ENCODE measurements at regions not wholly inside any gene's neighbourhood (a gene's known extent, or its start where the extent isn't known, plus 50 kb on each side); places are given as distances from the start of the nearest gene placed in this dataset.

DNA sequence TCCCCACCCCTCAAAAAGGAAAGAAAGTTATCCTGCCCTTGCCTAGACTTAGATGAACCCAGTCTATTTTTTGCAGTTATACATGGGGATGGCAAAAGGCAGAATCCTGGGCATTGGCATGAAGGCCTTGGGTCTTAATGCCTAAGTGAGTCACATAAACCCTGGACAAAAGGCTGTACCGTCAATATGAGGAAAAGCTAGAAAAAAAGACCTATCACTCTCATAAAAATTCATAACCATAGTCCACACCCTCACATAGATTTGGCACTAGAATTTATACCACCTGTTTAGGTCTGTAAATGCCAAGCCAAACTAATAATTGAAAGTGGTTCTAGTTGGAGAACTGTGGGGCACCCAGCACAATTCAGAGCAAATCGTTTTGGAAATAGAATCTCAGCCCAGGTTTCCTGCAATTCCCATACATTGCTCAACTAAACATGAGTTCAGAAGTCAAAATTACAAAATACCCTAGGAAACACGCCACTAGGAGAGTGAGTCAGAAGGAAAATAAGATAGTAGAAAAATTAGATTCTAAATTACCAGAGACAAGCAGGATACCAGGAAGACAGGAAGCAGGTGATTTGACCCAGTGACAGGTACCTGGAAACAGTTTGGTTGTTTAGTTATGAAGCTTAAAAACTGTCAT lies 70.4 kb upstream of the FUCA2 start:
- DNase-seq, result no peak
- H3K9me3 Mint-ChIP-seq (ENCODE audit: unreplicated experiment), result no peaks in the 10 kb centered on the region
- H3K27me3 ChIP-seq (replicated peaks; ENCODE audit: control insufficient read depth, insufficient read depth, low read length), result no peaks in the 10 kb centered on the region
- H3K4me3 ChIP-seq (ENCODE audit: low read depth, low read length), result no peak overlapping the region
- H3K4me1 Mint-ChIP-seq (ENCODE audit: low read depth, unreplicated experiment), result peaks cover 7% of the 10 kb centered on the region
- H3K4me3 Mint-ChIP-seq (ENCODE audit: unreplicated experiment), result no peak overlapping the region
- no peaks in the 10 kb centered on the region for H3K4me1 ChIP-seq
- no peaks in the 10 kb centered on the region for H3K27me3 Mint-ChIP-seq (ENCODE audit: insufficient read depth, unreplicated experiment)
- H3K27ac Mint-ChIP-seq (ENCODE audit: unreplicated experiment), result no peak overlapping the region
- H3K9me3 ChIP-seq, result no peaks in the 10 kb centered on the region
- no peaks in the 10 kb centered on the region for H3K36me3 ChIP-seq (ENCODE audit: control insufficient read depth, insufficient read depth, low read length)
- ChIA-PET CTCF (no interaction called here), POLR2A (no interaction called here)
- TF ChIP-seq, protein P1, sequence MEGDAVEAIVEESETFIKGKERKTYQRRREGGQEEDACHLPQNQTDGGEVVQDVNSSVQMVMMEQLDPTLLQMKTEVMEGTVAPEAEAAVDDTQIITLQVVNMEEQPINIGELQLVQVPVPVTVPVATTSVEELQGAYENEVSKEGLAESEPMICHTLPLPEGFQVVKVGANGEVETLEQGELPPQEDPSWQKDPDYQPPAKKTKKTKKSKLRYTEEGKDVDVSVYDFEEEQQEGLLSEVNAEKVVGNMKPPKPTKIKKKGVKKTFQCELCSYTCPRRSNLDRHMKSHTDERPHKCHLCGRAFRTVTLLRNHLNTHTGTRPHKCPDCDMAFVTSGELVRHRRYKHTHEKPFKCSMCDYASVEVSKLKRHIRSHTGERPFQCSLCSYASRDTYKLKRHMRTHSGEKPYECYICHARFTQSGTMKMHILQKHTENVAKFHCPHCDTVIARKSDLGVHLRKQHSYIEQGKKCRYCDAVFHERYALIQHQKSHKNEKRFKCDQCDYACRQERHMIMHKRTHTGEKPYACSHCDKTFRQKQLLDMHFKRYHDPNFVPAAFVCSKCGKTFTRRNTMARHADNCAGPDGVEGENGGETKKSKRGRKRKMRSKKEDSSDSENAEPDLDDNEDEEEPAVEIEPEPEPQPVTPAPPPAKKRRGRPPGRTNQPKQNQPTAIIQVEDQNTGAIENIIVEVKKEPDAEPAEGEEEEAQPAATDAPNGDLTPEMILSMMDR (IDR thresholded peaks at IDR 0.05; ENCODE audit: insufficient read depth in 1 of 2, low read depth in 1 of 2, low read length in 1 of 2, severe bottlenecking in 1 of 2, unreplicated experiment in 1 of 2), result no peak
- BruUV-seq (replicated peaks), result no TSS peak
- intact Hi-C loops (cut with micrococcal nuclease; ENCODE audit: unreplicated experiment), result no loop called here
- H3K36me3 Mint-ChIP-seq (ENCODE audit: insufficient read depth, unreplicated experiment), result no peaks in the 10 kb centered on the region

DNA sequence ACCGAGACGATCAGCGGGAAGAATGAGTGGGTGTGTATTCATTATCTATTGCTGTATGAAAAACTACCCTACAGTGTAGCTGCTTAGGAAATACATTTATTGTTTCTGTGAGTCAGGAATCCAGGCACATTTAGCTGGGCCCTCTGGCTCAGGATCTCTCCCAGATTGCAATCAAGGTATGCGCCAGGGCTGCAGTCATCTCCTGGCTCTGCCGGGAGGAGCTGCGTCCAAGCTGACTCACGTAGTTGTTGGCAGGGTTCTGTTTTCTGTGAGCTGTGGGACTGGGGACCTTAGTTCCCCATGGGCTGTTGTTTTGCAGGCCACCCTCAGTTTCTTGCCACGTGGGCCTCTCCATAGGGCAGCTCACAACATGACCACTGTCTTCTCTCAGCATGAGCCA lies 68.2 kb upstream of the FUCA2 start:
- TF ChIP-seq, protein P1 (IDR thresholded peaks at IDR 0.05; ENCODE audit: insufficient read depth in 1 of 2, low read depth in 1 of 2, low read length in 1 of 2, severe bottlenecking in 1 of 2, unreplicated experiment in 1 of 2), result no peak
- ChIA-PET POLR2A (no interaction called here), CTCF (no interaction called here)
- Mint-ChIP-seq H3K9me3 (ENCODE audit: unreplicated experiment) (no peaks in the 10 kb centered on the region), H3K4me3 (ENCODE audit: unreplicated experiment) (no peak overlapping the region), H3K27me3 (ENCODE audit: insufficient read depth, unreplicated experiment) (no peaks in the 10 kb centered on the region), H3K36me3 (ENCODE audit: insufficient read depth, unreplicated experiment) (no peaks in the 10 kb centered on the region), H3K4me1 (ENCODE audit: low read depth, unreplicated experiment) (peaks cover 1% of the 10 kb centered on the region), H3K27ac (ENCODE audit: unreplicated experiment) (no peak overlapping the region)
- H3K27me3 ChIP-seq (replicated peaks; ENCODE audit: control insufficient read depth, insufficient read depth, low read length), result no peaks in the 10 kb centered on the region
- no TSS peak for BruUV-seq (replicated peaks)
- H3K4me3 ChIP-seq (ENCODE audit: low read depth, low read length), result no peak overlapping the region
- intact Hi-C loops (cut with micrococcal nuclease; ENCODE audit: unreplicated experiment), result loop anchor here (5.0 kb wide), 1 partner anchor 73 kb away; no protein-coding TSS in a partner anchor
- no peaks in the 10 kb centered on the region for H3K9me3 ChIP-seq
- DNase-seq, result no peak
- no peaks in the 10 kb centered on the region for H3K36me3 ChIP-seq (ENCODE audit: control insufficient read depth, insufficient read depth, low read length)
- H3K4me1 ChIP-seq, result no peaks in the 10 kb centered on the region

DNA sequence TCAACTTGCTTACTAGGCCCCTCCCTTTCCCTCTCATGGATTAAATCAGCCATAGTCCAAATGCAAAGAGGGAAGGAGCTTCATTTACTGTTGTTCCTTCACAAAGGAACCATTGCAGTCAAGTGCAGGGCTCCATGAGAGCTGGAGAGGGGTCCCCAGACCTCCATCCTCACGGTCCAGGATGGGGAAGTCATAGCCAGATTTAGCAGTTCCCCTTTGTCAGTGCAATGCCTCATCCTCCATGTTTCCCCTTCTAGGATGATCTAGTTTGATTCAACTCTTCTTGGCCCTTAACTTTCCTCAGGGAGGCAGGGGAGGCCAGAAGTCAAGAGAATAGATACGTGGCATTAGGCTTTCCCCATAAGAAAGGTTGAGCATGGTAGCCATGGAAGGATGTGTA lies 66.5 kb upstream of the FUCA2 start:
- no peak for DNase-seq
- CTCF ChIA-PET, result no interaction called here
- no peaks in the 10 kb centered on the region for H3K36me3 ChIP-seq (ENCODE audit: control insufficient read depth, insufficient read depth, low read length)
- Mint-ChIP-seq H3K4me3 (ENCODE audit: unreplicated experiment) (no peak overlapping the region), H3K27ac (ENCODE audit: unreplicated experiment) (no peak overlapping the region), H3K27me3 (ENCODE audit: insufficient read depth, unreplicated experiment) (no peaks in the 10 kb centered on the region), H3K36me3 (ENCODE audit: insufficient read depth, unreplicated experiment) (no peaks in the 10 kb centered on the region), H3K9me3 (ENCODE audit: unreplicated experiment) (no peaks in the 10 kb centered on the region), H3K4me1 (ENCODE audit: low read depth, unreplicated experiment) (peaks cover 8% of the 10 kb centered on the region)
- TF ChIP-seq, protein P1 (IDR thresholded peaks at IDR 0.05; ENCODE audit: insufficient read depth in 1 of 2, low read depth in 1 of 2, low read length in 1 of 2, severe bottlenecking in 1 of 2, unreplicated experiment in 1 of 2), result no peak
- H3K9me3 ChIP-seq, result no peaks in the 10 kb centered on the region
- intact Hi-C loops (cut with micrococcal nuclease; ENCODE audit: unreplicated experiment), result loop anchor here (5.0 kb wide), 1 partner anchor 74 kb away; no protein-coding TSS in a partner anchor
- POLR2A ChIA-PET, result no interaction called here
- no TSS peak for BruUV-seq (replicated peaks)
- H3K4me1 ChIP-seq, result no peaks in the 10 kb centered on the region
- no peaks in the 10 kb centered on the region for H3K27me3 ChIP-seq (replicated peaks; ENCODE audit: control insufficient read depth, insufficient read depth, low read length)
- no peak overlapping the region for H3K4me3 ChIP-seq (ENCODE audit: low read depth, low read length)

Measured in Caco-2 (cell line).